ENCODE measurements at regions not wholly inside any gene's neighbourhood (a gene's known extent, or its start where the extent isn't known, plus 50 kb on each side); places are given as distances from the start of the nearest gene placed in this dataset.

- Histone ChIP-seq H3K36me3 (no peaks in the 10 kb centered on the region), H3K27ac (no peak overlapping the region), H3K4me3 (no peak overlapping the region), H3K9me3 (no peaks in the 10 kb centered on the region), H3K27me3 (no peaks in the 10 kb centered on the region), H3K4me1 (no peaks in the 10 kb centered on the region)
- TF ChIP-seq POLR2AphosphoS5 (IDR thresholded peaks at IDR 0.05) = no peak
- TF ChIP-seq POLR2A (IDR thresholded peaks at IDR 0.05) = no peak
- TF ChIP-seq CTCF (IDR thresholded peaks at IDR 0.05) = no peak
- no peak for DNase-seq (ENCODE audit: low spot score in 2 of 2)
- intact Hi-C loops (cut with DNase I; ENCODE audit: low total_unique reads) = no loop called here
These were observed 197.0 kb downstream of the STK31 start for GRCh38 chr7:23907012-23907411.

- no peak for TF ChIP-seq CTCF (IDR thresholded peaks at IDR 0.05)
- no peak for TF ChIP-seq POLR2A (IDR thresholded peaks at IDR 0.05)
- TF ChIP-seq POLR2AphosphoS5 (IDR thresholded peaks at IDR 0.05) = no peak
- Histone ChIP-seq H3K4me3 (no peak overlapping the region), H3K36me3 (no peaks in the 10 kb centered on the region), H3K27ac (no peak overlapping the region), H3K27me3 (no peaks in the 10 kb centered on the region), H3K4me1 (no peaks in the 10 kb centered on the region), H3K9me3 (no peaks in the 10 kb centered on the region)
- intact Hi-C loops (cut with DNase I; ENCODE audit: low total_unique reads) = no loop called here
- no peak for DNase-seq (ENCODE audit: low spot score in 2 of 2)
These were observed 199.4 kb downstream of the STK31 start for GRCh38 chr7:23909426-23909825.

- Histone ChIP-seq H3K27me3 (no peaks in the 10 kb centered on the region), H3K36me3 (no peaks in the 10 kb centered on the region), H3K4me1 (no peaks in the 10 kb centered on the region), H3K9me3 (no peaks in the 10 kb centered on the region), H3K4me3 (no peak overlapping the region), H3K27ac (no peak overlapping the region)
- DNase-seq (ENCODE audit: low spot score in 2 of 2) = no peak
- TF ChIP-seq CTCF (IDR thresholded peaks at IDR 0.05) = no peak
- TF ChIP-seq POLR2A (IDR thresholded peaks at IDR 0.05) = no peak
- no peak for TF ChIP-seq POLR2AphosphoS5 (IDR thresholded peaks at IDR 0.05)
- intact Hi-C loops (cut with DNase I; ENCODE audit: low total_unique reads) = no loop called here
These were observed 202.0 kb downstream of the STK31 start for GRCh38 chr7:23912065-23912464.

- TF ChIP-seq CTCF (IDR thresholded peaks at IDR 0.05) (no peak), POLR2A (IDR thresholded peaks at IDR 0.05) (no peak), POLR2AphosphoS5 (IDR thresholded peaks at IDR 0.05) (no peak)
- H3K4me3 ChIP-seq = no peak overlapping the region
- no peak overlapping the region for H3K27ac ChIP-seq
- DNase-seq (ENCODE audit: low spot score in 2 of 2) = no peak
- H3K27me3 ChIP-seq = no peaks in the 10 kb centered on the region
- H3K4me1 ChIP-seq = no peaks in the 10 kb centered on the region
- no peaks in the 10 kb centered on the region for H3K36me3 ChIP-seq
- no peaks in the 10 kb centered on the region for H3K9me3 ChIP-seq
- intact Hi-C loops (cut with DNase I; ENCODE audit: low total_unique reads) = no loop called here
These were observed 203.0 kb downstream of the STK31 start for GRCh38 chr7:23913016-23913415.

- Histone ChIP-seq H3K4me1 (no peaks in the 10 kb centered on the region), H3K27me3 (no peaks in the 10 kb centered on the region), H3K36me3 (no peaks in the 10 kb centered on the region), H3K4me3 (no peak overlapping the region), H3K27ac (no peak overlapping the region), H3K9me3 (no peaks in the 10 kb centered on the region)
- DNase-seq (ENCODE audit: low spot score in 2 of 2) = no peak
- intact Hi-C loops (cut with DNase I; ENCODE audit: low total_unique reads) = no loop called here
- TF ChIP-seq POLR2A (IDR thresholded peaks at IDR 0.05) = no peak
- TF ChIP-seq CTCF (IDR thresholded peaks at IDR 0.05) = no peak
- TF ChIP-seq POLR2AphosphoS5 (IDR thresholded peaks at IDR 0.05) = no peak
These were observed 205.2 kb downstream of the STK31 start for GRCh38 chr7:23915236-23915635.
